GM18511 (cell line): ENCODE measurements at regions not wholly inside any gene's neighbourhood (a gene's known extent, or its start where the extent isn't known, plus 50 kb on each side); places are given as distances from the start of the nearest gene placed in this dataset.
"Not testable (repeated sequence)": the region's sequence is repeated elsewhere in the genome, so short reads cannot be mapped to it uniquely, and the experiment has no call there.

Source experiments
- ATAC-seq: cut with Tn5 transposase; IDR thresholded peaks from one replicate; pipeline ENCODE4 v1.9.1; 2021; ENCODE audit warnings: mild to moderate bottlenecking, moderate library complexity; ENCODE audit not compliant: unreplicated experiment

GRCh38 chr2:84223191-84223590, 235.9 kb downstream of the SUCLG1 start:
- ATAC-seq = no peak

GRCh38 chr2:84221102-84221501, 238.0 kb downstream of the SUCLG1 start:
- not testable (repeated sequence) for ATAC-seq

- ATAC-seq = no peak
Observed at GRCh38 chr2:84217456-84217855, 241.6 kb downstream of the SUCLG1 start.

- no peak for ATAC-seq
Observed at GRCh38 chr2:84214455-84214854, 244.6 kb downstream of the SUCLG1 start.

DNA sequence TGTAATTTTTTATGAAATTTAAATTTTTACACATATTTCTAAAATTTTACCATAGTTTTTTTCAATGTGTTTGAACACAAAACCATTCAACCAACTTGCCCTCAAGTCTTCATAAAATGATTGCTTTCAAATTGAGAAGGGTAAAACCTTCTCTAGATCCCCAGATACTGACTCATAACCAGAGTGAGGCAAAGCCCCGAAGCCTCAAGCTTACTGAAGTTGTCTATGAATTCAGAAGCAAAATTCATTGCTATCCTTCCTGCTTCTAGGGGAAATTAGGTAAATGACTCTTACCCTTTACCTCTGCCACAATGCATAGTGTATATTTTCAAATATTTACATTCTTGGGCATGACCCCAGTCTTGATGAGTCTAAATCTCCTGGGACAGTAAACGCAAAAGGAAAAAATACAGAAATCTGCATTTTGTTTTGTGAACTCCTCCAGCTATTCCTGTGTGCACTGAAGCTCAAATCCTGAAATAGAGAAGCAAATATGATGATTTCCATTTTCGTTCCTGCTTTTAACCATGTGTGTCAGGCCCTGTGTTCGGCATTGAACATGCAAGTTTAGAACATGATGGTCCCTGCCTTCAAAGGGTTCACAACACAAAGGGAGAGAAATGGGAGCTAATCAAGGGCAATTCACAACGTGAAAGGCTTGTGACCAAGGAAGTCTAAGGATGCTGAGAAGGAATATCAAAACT, 246.3 kb downstream of the SUCLG1 start:
- ATAC-seq = peak; percentile 80

GRCh38 chr2:84209941-84210340, 249.1 kb downstream of the SUCLG1 start:
- no peak for ATAC-seq

GRCh38 chr2:84204995-84205394, 254.1 kb downstream of the SUCLG1 start:
- ATAC-seq = no peak

DNA sequence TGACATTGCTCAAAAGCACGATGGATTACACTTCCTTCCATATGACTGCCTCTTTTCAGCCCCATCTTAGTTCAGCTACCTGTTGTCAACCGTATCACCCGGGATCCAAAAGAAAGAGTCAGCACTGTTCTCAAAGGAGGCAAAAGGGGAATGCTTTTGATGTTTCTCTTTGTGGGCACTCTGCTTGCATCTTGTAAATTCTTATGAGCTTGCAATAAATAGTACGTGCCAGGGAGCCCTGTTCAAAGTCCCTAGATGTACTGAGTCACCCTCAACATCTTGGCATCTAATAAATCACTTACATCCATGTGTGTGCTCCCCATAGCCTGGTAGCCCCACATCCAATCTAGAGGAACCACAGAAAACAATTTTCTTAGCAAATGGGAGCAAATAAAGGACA, 256.9 kb downstream of the SUCLG1 start:
- no peak for ATAC-seq

DNA sequence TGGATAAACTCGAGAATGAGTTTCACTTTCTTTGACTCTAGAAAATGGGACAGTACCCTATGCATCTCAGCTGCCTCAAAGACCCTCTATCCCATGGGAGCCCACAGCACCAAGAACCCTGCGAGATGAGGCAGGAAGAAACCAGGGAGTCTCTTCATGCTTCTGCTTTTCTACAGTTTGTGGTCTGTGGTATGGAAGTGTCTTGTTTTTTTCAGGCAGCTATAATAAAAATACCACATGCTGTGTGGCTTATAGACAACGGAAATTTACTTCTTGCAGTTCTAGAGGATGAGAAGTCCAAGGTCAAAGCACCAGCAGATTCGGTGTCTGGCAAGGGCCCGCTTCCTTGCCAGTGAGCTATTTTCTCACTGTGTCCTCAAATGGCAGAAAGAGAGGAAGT, 257.9 kb downstream of the SUCLG1 start:
- ATAC-seq = no peak

DNA sequence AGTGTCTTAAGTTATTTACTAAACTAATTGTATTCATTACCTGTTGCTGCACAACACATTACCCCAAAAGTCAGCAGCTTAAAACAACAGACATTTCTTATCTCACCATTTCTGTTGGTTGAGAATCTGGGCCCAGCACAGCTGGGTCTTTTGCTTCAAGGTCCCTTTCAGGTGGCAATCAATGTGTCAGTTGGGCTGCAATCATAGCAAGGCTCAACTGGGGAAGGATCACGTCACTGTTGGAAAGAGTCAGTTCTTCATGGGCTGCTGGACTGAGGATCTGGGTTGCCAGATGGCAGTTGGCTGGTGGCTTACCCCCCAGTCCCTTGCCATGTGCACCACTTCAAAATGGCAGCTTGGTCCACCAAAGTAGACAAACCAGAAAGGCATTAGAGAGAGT, 261.2 kb downstream of the SUCLG1 start:
- no peak for ATAC-seq

- ATAC-seq = no peak
Observed at GRCh38 chr2:84194949-84195644, 264.0 kb downstream of the SUCLG1 start.

DNA sequence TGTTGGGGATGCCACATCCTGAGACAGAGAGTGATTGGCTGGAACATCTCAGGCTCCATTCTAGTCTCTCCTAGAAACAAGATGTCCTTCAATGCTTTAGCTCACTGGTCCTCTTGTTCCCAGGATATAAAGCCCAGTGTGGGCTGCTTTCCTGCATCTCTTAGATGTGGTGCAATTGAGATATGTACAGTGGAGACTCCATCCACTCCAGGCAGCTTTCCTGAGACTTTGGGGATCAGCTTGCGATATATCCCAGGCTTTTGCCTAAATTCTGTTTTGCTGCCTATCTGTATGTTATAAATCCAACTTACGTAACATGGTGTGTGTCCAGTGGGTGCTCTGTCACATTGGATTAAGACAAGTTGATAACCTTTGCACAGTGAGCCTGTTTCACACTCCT, 264.9 kb downstream of the SUCLG1 start:
- no peak for ATAC-seq

DNA sequence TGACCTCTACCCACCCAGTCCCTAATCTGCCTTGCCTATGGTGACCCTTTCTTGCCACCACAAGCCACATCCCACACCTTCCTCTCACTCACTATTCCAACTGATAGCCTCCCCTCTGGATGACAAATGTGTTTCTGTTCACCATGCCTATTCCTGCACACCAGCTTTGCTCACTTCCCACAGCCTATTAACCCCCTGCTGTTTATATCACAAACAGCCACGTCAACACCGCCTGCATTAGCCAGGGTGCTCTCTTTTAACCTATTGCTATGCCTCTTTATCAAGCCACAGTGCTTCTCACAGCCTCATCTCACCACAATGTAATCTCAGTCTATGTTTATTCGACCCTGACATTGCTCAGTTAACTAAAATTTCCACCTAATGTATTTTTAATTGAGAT, 271.8 kb downstream of the SUCLG1 start:
- no peak for ATAC-seq

DNA sequence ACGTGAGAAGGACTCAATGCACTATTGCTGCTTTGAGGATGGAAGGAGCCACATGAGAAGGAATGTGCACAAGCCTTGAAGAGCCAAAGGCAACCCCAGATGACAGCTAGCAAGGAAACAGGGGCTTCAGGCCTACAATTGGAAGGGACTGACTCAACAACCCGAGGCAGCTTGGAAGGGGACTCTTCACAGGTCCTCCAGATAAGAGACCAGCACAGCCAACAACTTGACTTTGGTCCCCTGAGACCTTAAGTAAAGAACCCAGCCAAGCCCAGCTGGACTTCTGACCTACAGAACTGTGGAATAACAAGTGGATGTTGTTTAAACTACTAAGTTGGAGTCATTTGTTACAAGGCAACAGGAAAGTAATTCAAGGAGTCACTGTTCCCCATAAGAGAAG, 277.2 kb downstream of the SUCLG1 start:
- ATAC-seq = no peak

DNA sequence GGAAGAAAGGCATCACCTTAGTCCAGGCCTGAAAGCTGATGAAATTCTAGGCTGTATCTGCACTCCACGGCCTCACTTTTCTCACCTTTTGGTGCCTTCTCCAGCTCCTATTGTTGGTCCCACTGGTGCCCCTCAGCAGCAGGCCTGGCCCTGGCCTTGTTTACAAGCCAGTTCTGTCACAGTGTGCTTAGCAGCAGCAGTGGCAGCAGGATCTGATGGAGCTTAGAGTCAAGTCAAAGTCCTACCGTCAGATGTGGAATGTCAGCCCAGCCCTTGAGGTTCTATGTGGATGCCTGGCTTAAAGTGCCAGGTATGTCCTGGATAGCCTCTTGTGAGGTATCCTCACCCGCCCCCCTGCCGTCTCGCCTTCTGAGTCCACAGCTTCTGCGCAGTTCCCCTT, 281.3 kb downstream of the SUCLG1 start:
- ATAC-seq = no peak

DNA sequence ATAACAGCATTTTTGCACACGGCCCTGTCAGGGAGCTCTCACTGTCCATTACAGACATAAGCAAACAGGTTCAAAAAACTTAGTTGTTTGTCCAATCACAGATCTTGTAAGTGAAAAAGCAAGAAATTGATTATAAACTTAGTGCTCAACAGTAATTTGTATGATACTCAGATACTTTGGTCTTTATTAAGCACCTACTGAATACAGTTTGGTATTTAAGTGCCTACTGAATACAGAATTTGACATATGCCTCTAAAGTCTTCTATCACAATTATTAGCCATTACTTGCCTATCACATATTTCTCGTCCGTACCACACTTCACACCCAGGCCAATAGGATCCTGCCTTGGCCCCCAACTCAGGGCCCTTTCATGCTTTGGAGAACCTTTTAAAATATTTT, 283.1 kb downstream of the SUCLG1 start:
- no peak for ATAC-seq

- ATAC-seq = no peak
Observed at GRCh38 chr2:84175340-84175739, 283.7 kb downstream of the SUCLG1 start.

GRCh38 chr2:84173041-84173440, 286.0 kb downstream of the SUCLG1 start:
- ATAC-seq = no peak

GRCh38 chr2:84170979-84171378, 288.1 kb downstream of the SUCLG1 start:
- ATAC-seq = no peak

DNA sequence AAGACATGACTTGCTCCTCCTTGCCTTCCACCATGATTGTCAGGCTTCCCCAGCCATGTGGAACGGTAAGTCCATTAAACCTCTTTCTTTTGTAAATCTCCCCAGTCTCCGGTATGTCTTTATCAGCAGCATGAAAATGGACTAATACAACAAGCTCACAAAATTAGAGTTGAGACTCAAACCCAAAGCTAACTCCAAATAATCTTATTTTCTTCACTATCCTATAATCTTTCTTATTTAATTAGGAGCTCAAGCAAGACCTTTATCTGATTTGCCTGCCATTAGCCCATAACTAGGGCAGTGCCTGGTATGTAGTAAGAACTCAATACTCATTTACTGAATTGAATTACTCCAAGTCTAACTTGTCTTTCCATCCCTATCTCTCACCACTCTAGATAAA, 289.2 kb downstream of the SUCLG1 start:
- no peak for ATAC-seq

DNA sequence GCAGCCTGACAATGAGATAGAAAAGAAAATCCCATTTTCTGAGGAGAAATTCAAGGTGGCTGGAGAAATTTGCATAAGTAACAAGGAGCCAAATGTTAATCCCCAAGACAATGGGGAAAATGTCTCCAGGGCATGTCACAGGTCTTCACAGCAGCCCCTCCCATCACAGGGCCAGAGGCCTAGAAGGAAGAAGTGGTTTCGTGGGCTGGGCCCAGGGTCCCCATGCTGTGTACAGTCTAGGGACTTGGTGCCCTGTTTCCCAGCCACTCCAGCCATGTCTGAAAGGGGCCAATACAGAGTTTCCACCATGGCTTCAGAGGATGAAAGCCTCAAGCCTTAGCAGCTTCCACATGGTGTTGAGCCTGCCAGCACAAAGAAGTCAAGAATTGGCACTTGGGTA, 290.5 kb downstream of the SUCLG1 start:
- not testable (repeated sequence) for ATAC-seq

- no peak for ATAC-seq
Observed at GRCh38 chr2:84165256-84165655, 293.8 kb downstream of the SUCLG1 start.

GRCh38 chr2:84160453-84160852, 298.6 kb downstream of the SUCLG1 start:
- no peak for ATAC-seq
